Bronchial epithelial cell (primary cell): ENCODE measurements at regions not wholly inside any gene's neighbourhood (a gene's known extent, or its start where the extent isn't known, plus 50 kb on each side); places are given as distances from the start of the nearest gene placed in this dataset.

ENCODE experiments used
- DNase-seq: peaks from one replicate; pipeline ENCODE4 v3.0.0-alpha.2; 2010; ENCODE audit warnings: low read depth
- FAIRE-seq: peaks from 2 replicates; lab custom pipeline; 2011; peaks lifted over from hg19 to GRCh38; lab: Jason Lieb, UNC
- H3K27me3 ChIP-seq: 2 replicates; pipeline ENCODE4 v1.5.1; 2011; ENCODE audit warnings: low read length; ENCODE audit not compliant: control insufficient read depth, insufficient read depth
- H3K36me3 ChIP-seq: 2 replicates; pipeline ENCODE4 v1.5.1; 2011; ENCODE audit warnings: low read length; ENCODE audit not compliant: control insufficient read depth, insufficient read depth
- H3K4me3 ChIP-seq: 2 replicates; pipeline ENCODE4 v1.5.1; 2011; ENCODE audit warnings: mild to moderate bottlenecking, low read depth, low read length, control low read depth
- CTCF ChIP-seq: IDR thresholded peaks from 2 replicates; pipeline ENCODE4 v1.5.1; 2011; ENCODE audit warnings: mild to moderate bottlenecking, moderate library complexity, low read length, control low read depth, inconsistent platforms; ENCODE audit not compliant: insufficient read depth, severe bottlenecking

GRCh38 chr3:113051787-113052186 is 61.0 kb downstream of the GTPBP8 start:
- Histone ChIP-seq H3K36me3 (no peaks in the 10 kb centered on the region), H3K27me3 (no peaks in the 10 kb centered on the region), H3K4me3 (no peak overlapping the region)
- DNase-seq (no peak), FAIRE-seq (no peak)
- no peak for TF ChIP-seq CTCF

- no peak for FAIRE-seq
- TF ChIP-seq CTCF: no peak
- no peaks in the 10 kb centered on the region for H3K27me3 ChIP-seq
- no peaks in the 10 kb centered on the region for H3K36me3 ChIP-seq
- no peak overlapping the region for H3K4me3 ChIP-seq
- no peak for DNase-seq
Observed at GRCh38 chr3:113053169-113053568, 62.4 kb downstream of the GTPBP8 start.

- FAIRE-seq (peak; percentile 52), DNase-seq (peak; percentile 80)
- H3K4me3 ChIP-seq: no peak overlapping the region
- TF ChIP-seq CTCF: peak; percentile 19
- H3K27me3 ChIP-seq: no peaks in the 10 kb centered on the region
- H3K36me3 ChIP-seq: no peaks in the 10 kb centered on the region
Observed at GRCh38 chr3:113054552-113054951, 63.8 kb downstream of the GTPBP8 start.

GRCh38 chr3:113055201-113055600 is 64.4 kb downstream of the GTPBP8 start:
- DNase-seq: no peak
- Histone ChIP-seq H3K36me3 (no peaks in the 10 kb centered on the region), H3K4me3 (no peak overlapping the region), H3K27me3 (no peaks in the 10 kb centered on the region)
- FAIRE-seq: no peak
- TF ChIP-seq CTCF: no peak

- H3K36me3 ChIP-seq: no peaks in the 10 kb centered on the region
- no peak for FAIRE-seq
- TF ChIP-seq CTCF: no peak
- no peak for DNase-seq
- H3K4me3 ChIP-seq: no peak overlapping the region
- no peaks in the 10 kb centered on the region for H3K27me3 ChIP-seq
Observed at GRCh38 chr3:113055961-113056360, 65.2 kb downstream of the GTPBP8 start.

GRCh38 chr3:113057117-113057516 is 66.3 kb downstream of the GTPBP8 start:
- TF ChIP-seq CTCF: no peak
- no peak for DNase-seq
- Histone ChIP-seq H3K36me3 (no peaks in the 10 kb centered on the region), H3K4me3 (no peak overlapping the region), H3K27me3 (no peaks in the 10 kb centered on the region)
- no peak for FAIRE-seq
